ENCODE measurements at regions not wholly inside any gene's neighbourhood (a gene's known extent, or its start where the extent isn't known, plus 50 kb on each side); places are given as distances from the start of the nearest gene placed in this dataset.
"Not testable (repeated sequence)": the region's sequence is repeated elsewhere in the genome, so short reads cannot be mapped to it uniquely, and the experiment has no call there.

GRCh38 chr3:146709969-146710368, 104.8 kb upstream of the PLSCR5 start:
- no peak for TF ChIP-seq CTCF (IDR thresholded peaks at IDR 0.05; ENCODE audit: unreplicated experiment)
- Mint-ChIP-seq H3K36me3 (ENCODE audit: low read depth, unreplicated experiment) (no peaks in the 10 kb centered on the region), H3K4me1 (ENCODE audit: unreplicated experiment) (peaks cover 4% of the 10 kb centered on the region), H3K27me3 (ENCODE audit: unreplicated experiment) (peaks cover 1% of the 10 kb centered on the region), H3K4me3 (ENCODE audit: unreplicated experiment) (no peak overlapping the region), H3K9me3 (ENCODE audit: unreplicated experiment) (no peaks in the 10 kb centered on the region), H3K27ac (ENCODE audit: unreplicated experiment) (no peak overlapping the region)
- no peak for DNase-seq (ENCODE audit: low spot score)

DNA sequence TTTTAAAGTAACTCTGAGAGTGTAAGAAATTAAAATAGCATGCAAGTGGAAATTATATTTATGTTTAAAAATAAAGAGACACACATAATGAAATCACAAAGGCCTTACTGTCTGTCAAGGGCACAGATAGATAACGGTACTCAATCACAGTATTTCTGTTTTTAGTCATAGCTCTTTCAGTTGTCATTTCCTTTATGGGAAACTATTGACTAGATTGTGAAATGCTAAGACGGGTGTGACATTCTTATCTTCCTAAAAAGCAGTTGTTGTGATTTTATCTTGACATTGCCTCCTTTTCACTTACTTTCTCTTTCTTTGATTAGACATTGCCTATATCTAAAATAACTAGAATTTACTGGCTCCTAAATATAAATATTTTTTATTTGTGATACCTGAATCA, 100.1 kb upstream of the PLSCR5 start:
- peaks cover 4% of the 10 kb centered on the region for H3K4me1 Mint-ChIP-seq (ENCODE audit: unreplicated experiment)
- peaks cover 1% of the 10 kb centered on the region for H3K27me3 Mint-ChIP-seq (ENCODE audit: unreplicated experiment)
- H3K27ac Mint-ChIP-seq (ENCODE audit: unreplicated experiment): no peak overlapping the region
- H3K4me3 Mint-ChIP-seq (ENCODE audit: unreplicated experiment): no peak overlapping the region
- H3K9me3 Mint-ChIP-seq (ENCODE audit: unreplicated experiment): no peaks in the 10 kb centered on the region
- TF ChIP-seq CTCF (IDR thresholded peaks at IDR 0.05; ENCODE audit: unreplicated experiment): no peak
- no peaks in the 10 kb centered on the region for H3K36me3 Mint-ChIP-seq (ENCODE audit: low read depth, unreplicated experiment)
- DNase-seq (ENCODE audit: low spot score): no peak

- no peak overlapping the region for H3K27ac Mint-ChIP-seq (ENCODE audit: unreplicated experiment)
- TF ChIP-seq CTCF (IDR thresholded peaks at IDR 0.05; ENCODE audit: unreplicated experiment): no peak
- no peaks in the 10 kb centered on the region for H3K36me3 Mint-ChIP-seq (ENCODE audit: low read depth, unreplicated experiment)
- no peaks in the 10 kb centered on the region for H3K9me3 Mint-ChIP-seq (ENCODE audit: unreplicated experiment)
- no peak overlapping the region for H3K4me3 Mint-ChIP-seq (ENCODE audit: unreplicated experiment)
- no peaks in the 10 kb centered on the region for H3K4me1 Mint-ChIP-seq (ENCODE audit: unreplicated experiment)
- H3K27me3 Mint-ChIP-seq (ENCODE audit: unreplicated experiment): peaks cover 1% of the 10 kb centered on the region
- no peak for DNase-seq (ENCODE audit: low spot score)
Observed at GRCh38 chr3:146702237-146702636, 97.1 kb upstream of the PLSCR5 start.

DNA sequence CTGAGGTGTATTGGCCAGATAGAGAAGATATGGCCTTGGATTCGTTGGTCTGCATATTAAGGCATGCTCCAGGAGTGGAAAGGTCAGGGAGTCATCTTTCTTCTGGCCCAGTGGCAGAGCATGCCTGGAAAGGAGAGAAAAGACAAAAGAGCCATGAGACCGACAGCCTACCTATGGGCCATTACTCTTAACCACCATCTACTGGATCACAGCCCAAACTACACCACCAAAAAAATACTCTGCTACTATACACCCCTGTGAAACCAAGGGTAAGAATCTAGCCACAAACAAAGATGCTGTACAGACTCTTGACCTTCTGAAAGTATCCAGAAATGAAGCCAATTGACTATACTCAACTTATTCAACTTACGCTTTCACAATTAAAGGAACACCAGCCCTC, 96.1 kb upstream of the PLSCR5 start:
- H3K9me3 Mint-ChIP-seq (ENCODE audit: unreplicated experiment): no peaks in the 10 kb centered on the region
- peaks cover 1% of the 10 kb centered on the region for H3K27me3 Mint-ChIP-seq (ENCODE audit: unreplicated experiment)
- H3K36me3 Mint-ChIP-seq (ENCODE audit: low read depth, unreplicated experiment): no peaks in the 10 kb centered on the region
- no peak for DNase-seq (ENCODE audit: low spot score)
- H3K4me3 Mint-ChIP-seq (ENCODE audit: unreplicated experiment): no peak overlapping the region
- no peaks in the 10 kb centered on the region for H3K4me1 Mint-ChIP-seq (ENCODE audit: unreplicated experiment)
- no peak for TF ChIP-seq CTCF (IDR thresholded peaks at IDR 0.05; ENCODE audit: unreplicated experiment)
- no peak overlapping the region for H3K27ac Mint-ChIP-seq (ENCODE audit: unreplicated experiment)

DNA sequence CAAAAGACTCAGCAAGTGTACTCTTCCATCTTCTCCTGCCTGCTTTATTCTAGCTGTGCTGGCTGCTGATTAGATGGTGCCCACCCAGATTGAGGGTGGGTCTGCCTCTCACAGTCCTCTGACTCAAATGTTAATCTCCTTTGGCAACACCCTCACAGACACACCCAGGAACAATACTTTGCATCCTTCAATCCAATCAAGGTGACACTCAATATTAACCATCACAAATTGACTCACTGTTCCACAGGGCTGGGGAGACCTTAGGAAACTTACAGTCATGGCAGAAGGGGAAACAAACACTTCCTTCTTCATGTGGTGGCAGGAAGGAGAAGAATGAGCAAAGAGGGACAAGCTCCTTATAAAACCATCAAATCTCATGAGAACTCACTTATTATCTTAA, 94.9 kb upstream of the PLSCR5 start:
- H3K9me3 Mint-ChIP-seq (ENCODE audit: unreplicated experiment); DNase-seq (ENCODE audit: low spot score); H3K4me1 Mint-ChIP-seq (ENCODE audit: unreplicated experiment): not testable (repeated sequence)

DNA sequence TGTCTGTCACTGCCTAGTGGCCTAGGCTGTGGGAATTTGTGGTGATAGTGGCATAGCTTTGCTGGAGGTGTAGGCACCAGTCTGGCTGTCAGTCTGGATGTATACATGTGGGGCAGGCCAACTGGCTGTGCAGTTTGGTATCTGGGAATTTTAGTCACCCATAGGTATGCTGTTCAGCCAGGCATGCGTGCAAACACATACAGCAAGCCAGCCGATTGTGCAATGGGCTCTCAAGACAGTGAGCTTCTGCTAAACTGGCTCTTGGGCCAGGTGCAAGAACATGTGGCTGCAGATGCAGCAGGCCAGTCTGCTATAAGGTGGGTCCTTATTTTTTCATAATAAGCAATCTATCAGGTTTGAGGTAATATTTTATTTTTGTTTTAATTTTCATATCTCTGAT, 87.1 kb upstream of the PLSCR5 start:
- H3K4me1 Mint-ChIP-seq (ENCODE audit: unreplicated experiment): peaks cover 3% of the 10 kb centered on the region
- TF ChIP-seq CTCF (IDR thresholded peaks at IDR 0.05; ENCODE audit: unreplicated experiment): no peak
- H3K4me3 Mint-ChIP-seq (ENCODE audit: unreplicated experiment): no peak overlapping the region
- peaks cover 1% of the 10 kb centered on the region for H3K27me3 Mint-ChIP-seq (ENCODE audit: unreplicated experiment)
- no peaks in the 10 kb centered on the region for H3K9me3 Mint-ChIP-seq (ENCODE audit: unreplicated experiment)
- no peak overlapping the region for H3K27ac Mint-ChIP-seq (ENCODE audit: unreplicated experiment)
- H3K36me3 Mint-ChIP-seq (ENCODE audit: low read depth, unreplicated experiment): no peaks in the 10 kb centered on the region
- DNase-seq (ENCODE audit: low spot score): no peak

More for the DNA sequence above, 94.9 kb upstream of the PLSCR5 start:
- H3K27ac Mint-ChIP-seq (ENCODE audit: unreplicated experiment); H3K4me3 Mint-ChIP-seq (ENCODE audit: unreplicated experiment); H3K36me3 Mint-ChIP-seq (ENCODE audit: low read depth, unreplicated experiment); H3K27me3 Mint-ChIP-seq (ENCODE audit: unreplicated experiment): not testable (repeated sequence)
